ENCODE measurements at regions not wholly inside any gene's neighbourhood (a gene's known extent, or its start where the extent isn't known, plus 50 kb on each side); places are given as distances from the start of the nearest gene placed in this dataset.

GRCh38 chr18:45249246-45249661 is 366.0 kb upstream of the SLC14A2 start:
- TF ChIP-seq EZH2 (IDR thresholded peaks at IDR 0.05; ENCODE audit: low read length, unreplicated experiment) (no peak), CTCF (conservative IDR thresholded peaks at IDR 0.05; ENCODE audit: low read depth, low read length) (no peak), EZH2phosphoT487 (IDR thresholded peaks at IDR 0.05; ENCODE audit: borderline replicate concordance, low read length) (no peak)

Measured in PC-3 (cell line).